ENCODE measurements at regions not wholly inside any gene's neighbourhood (a gene's known extent, or its start where the extent isn't known, plus 50 kb on each side); places are given as distances from the start of the nearest gene placed in this dataset.

- no peak overlapping the region for H3K56ac ChIP-seq (ENCODE audit: extremely low read depth, insufficient read depth, low read length)
- H2BK120ac ChIP-seq (ENCODE audit: low read depth, low read length): no peak overlapping the region
- H3K36me3 ChIP-seq (ENCODE audit: control insufficient read depth, insufficient read depth, low read length): no peaks in the 10 kb centered on the region
- ATAC-seq (ENCODE audit: low read depth) (no peak), DNase-seq (no peak)
- H3K4me3 ChIP-seq (ENCODE audit: insufficient read depth, low read depth, low read length): no peak overlapping the region
- no peak overlapping the region for H3K4ac ChIP-seq (ENCODE audit: low read depth, low read length)
- CTCF ChIA-PET: no interaction called here
- H2BK15ac ChIP-seq (ENCODE audit: low read depth, low read length): no peak overlapping the region
- in situ Hi-C loops (cut with MboI; ENCODE audit: low sequenced_read_pairs): no loop called here
- no peak overlapping the region for H3K18ac ChIP-seq (ENCODE audit: low read depth, low read length)
- no peak overlapping the region for H2AK9ac ChIP-seq (replicated peaks; ENCODE audit: low read depth, low read length, poor library complexity)
- no peak overlapping the region for H3K4me2 ChIP-seq (ENCODE audit: low read depth, low read length)
- no peaks in the 10 kb centered on the region for H3K27me3 ChIP-seq (ENCODE audit: control insufficient read depth, insufficient read depth, low read length)
- H4K20me1 ChIP-seq (ENCODE audit: insufficient read depth, low read length): no peaks in the 10 kb centered on the region
- H4K5ac ChIP-seq (ENCODE audit: low read depth, low read length): no peak overlapping the region
- no TSS peak for BruUV-seq (replicated peaks)
- no peak overlapping the region for H2AFZ ChIP-seq (replicated peaks; ENCODE audit: low read length, poor library complexity)
- dilution Hi-C loops (cut with HindIII; ENCODE audit: low sequenced_read_pairs, unreplicated experiment): no loop called here
- H3K14ac ChIP-seq (replicated peaks; ENCODE audit: low read depth, low read length): no peak overlapping the region
- no peaks in the 10 kb centered on the region for H3K9me1 ChIP-seq (ENCODE audit: insufficient read depth, low read length)
- H2BK5ac ChIP-seq (ENCODE audit: low read depth, low read length, poor library complexity, severe bottlenecking): no peak overlapping the region
- no peak overlapping the region for H2AK5ac ChIP-seq (ENCODE audit: low read depth, low read length)
- POLR2A ChIA-PET (ENCODE audit: unreplicated experiment): no interaction called here
- H3K9ac ChIP-seq (ENCODE audit: low read depth, low read length): no peak overlapping the region
- H3K9me3 ChIP-seq (ENCODE audit: control insufficient read depth, insufficient read depth, low read length): no peaks in the 10 kb centered on the region; the same call in 1 of the 2 replicates
- H3K79me1 ChIP-seq (ENCODE audit: low read depth in 1 of 2, low read length in 2 of 2): no peaks in the 10 kb centered on the region
- H2BK20ac ChIP-seq (ENCODE audit: low read depth, low read length): no peak overlapping the region
- H4K8ac ChIP-seq (ENCODE audit: low read depth in 2 of 2, low read length in 2 of 2): no peak overlapping the region
- no peak overlapping the region for H3K27ac ChIP-seq (ENCODE audit: insufficient read depth, low read length)
- WGBS, 2 experiments (ENCODE audit: extremely low coverage in 2 of 2, insufficient read length in 1 of 2): 80% methylated on average over 1 of the region's 2 CpGs; no CpG with 5 or more reads in 1 of the 2 experiments
- intact Hi-C loops (cut with micrococcal nuclease): no loop called here
- no peak overlapping the region for H3K23ac ChIP-seq (ENCODE audit: low read depth, low read length)
- TF ChIP-seq MAFK (IDR thresholded peaks at IDR 0.05; ENCODE audit: low read depth, low read length): no peak
- TF ChIP-seq BHLHE40 (IDR thresholded peaks at IDR 0.05; ENCODE audit: low read depth, low read length): no peak
- no peak for TF ChIP-seq NFE2L2 (IDR thresholded peaks at IDR 0.05; ENCODE audit: low read depth, low read length)
- no peak for TF ChIP-seq CEBPB (IDR thresholded peaks at IDR 0.05; ENCODE audit: low read depth, low read length)
- no peak for TF ChIP-seq CTCF (conservative IDR thresholded peaks at IDR 0.05; ENCODE audit: low read depth, low read length)
- TF ChIP-seq RCOR1 (IDR thresholded peaks at IDR 0.05; ENCODE audit: insufficient replicate concordance, low read length): no peak
- no peak for TF ChIP-seq FOS (IDR thresholded peaks at IDR 0.05; ENCODE audit: low read depth, low read length)
- TF ChIP-seq RFX5 (IDR thresholded peaks at IDR 0.05; ENCODE audit: low read depth, low read length): no peak
- TF ChIP-seq POLR2A (IDR thresholded peaks at IDR 0.05; ENCODE audit: low read depth, low read length): no peak
- no peak for TF ChIP-seq CHD1 (IDR thresholded peaks at IDR 0.05; ENCODE audit: low read depth, low read length)
- no peak for TF ChIP-seq USF2 (IDR thresholded peaks at IDR 0.05; ENCODE audit: low read depth, low read length)
- no peak for TF ChIP-seq MXI1 (IDR thresholded peaks at IDR 0.05; ENCODE audit: borderline replicate concordance, low read depth, low read length)
- no peak for TF ChIP-seq SMC3 (IDR thresholded peaks at IDR 0.05; ENCODE audit: low read depth, low read length)
- TF ChIP-seq MAZ (IDR thresholded peaks at IDR 0.05; ENCODE audit: borderline replicate concordance, low read depth, low read length): no peak
- TF ChIP-seq RAD21 (IDR thresholded peaks at IDR 0.05; ENCODE audit: low read length): no peak
- no peak for TF ChIP-seq ELK1 (IDR thresholded peaks at IDR 0.05; ENCODE audit: borderline replicate concordance, low read depth, low read length)
- H3K4me1 ChIP-seq (ENCODE audit: control insufficient read depth, insufficient read depth, low read length): no peaks in the 10 kb centered on the region
- H4K91ac ChIP-seq (ENCODE audit: insufficient read depth, low read depth, low read length): no peak overlapping the region
Observed at GRCh38 chr13:91139232-91139631, 208.3 kb upstream of the MIR17HG start.

Data from IMR-90 (cell line).